Osteocyte (in vitro differentiated cells): ENCODE measurements at regions not wholly inside any gene's neighbourhood (a gene's known extent, or its start where the extent isn't known, plus 50 kb on each side); places are given as distances from the start of the nearest gene placed in this dataset.

Source experiments
- DNase-seq: peaks from one replicate; pipeline ENCODE4 v3.0.0; 2021; ENCODE audit warnings: mixed read lengths; ENCODE audit not compliant: unreplicated experiment; ENCODE audit errors: extremely low spot score
- H3K27ac Mint-ChIP-seq: one replicate; pipeline ENCODE4 v1.8.0; 2021; ENCODE audit warnings: mild to moderate bottlenecking, mixed read lengths; ENCODE audit not compliant: unreplicated experiment
- H3K27me3 Mint-ChIP-seq: one replicate; pipeline ENCODE4 v1.8.0; 2021; ENCODE audit warnings: mixed read lengths; ENCODE audit not compliant: unreplicated experiment
- H3K36me3 Mint-ChIP-seq: one replicate; pipeline ENCODE4 v1.8.0; 2021; ENCODE audit warnings: mixed read lengths; ENCODE audit not compliant: unreplicated experiment
- H3K4me1 Mint-ChIP-seq: one replicate; pipeline ENCODE4 v1.8.0; 2021; ENCODE audit warnings: mixed read lengths; ENCODE audit not compliant: unreplicated experiment
- H3K4me3 Mint-ChIP-seq: one replicate; pipeline ENCODE4 v1.8.0; 2021; ENCODE audit warnings: mild to moderate bottlenecking, moderate library complexity, mixed read lengths; ENCODE audit not compliant: unreplicated experiment
- H3K9me3 Mint-ChIP-seq: one replicate; pipeline ENCODE4 v1.8.0; 2021; ENCODE audit warnings: mixed read lengths; ENCODE audit not compliant: unreplicated experiment
- CTCF ChIP-seq: fragments of 200-600 bp; sonication (generic); IDR thresholded peaks from 2 replicates; pipeline ENCODE4 v1.5.0; 2021; ENCODE audit warnings: antibody characterized with exemption, mild to moderate bottlenecking, moderate library complexity

- H3K4me3 Mint-ChIP-seq = no peak overlapping the region
- no peaks in the 10 kb centered on the region for H3K4me1 Mint-ChIP-seq
- H3K36me3 Mint-ChIP-seq = no peaks in the 10 kb centered on the region
- no peaks in the 10 kb centered on the region for H3K9me3 Mint-ChIP-seq
- H3K27ac Mint-ChIP-seq = no peak overlapping the region
- peaks cover 1% of the 10 kb centered on the region for H3K27me3 Mint-ChIP-seq
- TF ChIP-seq CTCF = no peak
- DNase-seq = no peak
Measured at GRCh38 chr20:12022126-12022525, 104.4 kb downstream of the BTBD3 start.

- Mint-ChIP-seq H3K36me3 (no peaks in the 10 kb centered on the region), H3K4me1 (no peaks in the 10 kb centered on the region), H3K27ac (no peak overlapping the region), H3K27me3 (no peaks in the 10 kb centered on the region), H3K4me3 (no peak overlapping the region), H3K9me3 (no peaks in the 10 kb centered on the region)
- DNase-seq = no peak
- TF ChIP-seq CTCF = no peak
Measured at GRCh38 chr20:12023194-12023795, 105.6 kb downstream of the BTBD3 start.

DNA sequence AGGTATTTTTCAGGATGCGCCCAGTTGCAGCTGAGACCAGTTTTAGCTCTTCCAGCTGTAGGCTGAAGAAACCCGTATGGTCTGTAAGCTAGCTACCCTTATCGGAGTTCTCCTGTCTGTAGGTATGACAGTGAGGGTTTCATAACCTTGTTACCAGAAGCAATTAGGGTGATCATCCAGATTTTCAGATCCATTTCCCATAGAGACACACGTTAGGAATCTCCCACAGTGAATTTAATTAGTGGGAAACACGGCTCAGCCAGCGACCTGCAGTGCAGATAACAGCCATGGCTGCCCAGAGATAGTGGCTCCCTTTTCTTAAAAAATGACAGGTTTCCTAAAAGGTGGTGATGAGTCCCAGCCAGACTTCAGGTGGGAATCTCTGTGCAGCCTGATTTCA is 111.1 kb downstream of the BTBD3 start:
- DNase-seq = no peak
- Mint-ChIP-seq H3K9me3 (no peaks in the 10 kb centered on the region), H3K27me3 (peaks cover under 1% of the 10 kb centered on the region), H3K4me1 (no peaks in the 10 kb centered on the region), H3K36me3 (no peaks in the 10 kb centered on the region), H3K4me3 (no peak overlapping the region), H3K27ac (no peak overlapping the region)
- TF ChIP-seq CTCF = no peak

- Mint-ChIP-seq H3K27ac (no peak overlapping the region), H3K4me3 (no peak overlapping the region), H3K36me3 (no peaks in the 10 kb centered on the region), H3K9me3 (no peaks in the 10 kb centered on the region), H3K27me3 (peaks cover 3% of the 10 kb centered on the region), H3K4me1 (no peaks in the 10 kb centered on the region)
- no peak for TF ChIP-seq CTCF
- DNase-seq = no peak
Measured at GRCh38 chr20:12030470-12030869, 112.8 kb downstream of the BTBD3 start.

DNA sequence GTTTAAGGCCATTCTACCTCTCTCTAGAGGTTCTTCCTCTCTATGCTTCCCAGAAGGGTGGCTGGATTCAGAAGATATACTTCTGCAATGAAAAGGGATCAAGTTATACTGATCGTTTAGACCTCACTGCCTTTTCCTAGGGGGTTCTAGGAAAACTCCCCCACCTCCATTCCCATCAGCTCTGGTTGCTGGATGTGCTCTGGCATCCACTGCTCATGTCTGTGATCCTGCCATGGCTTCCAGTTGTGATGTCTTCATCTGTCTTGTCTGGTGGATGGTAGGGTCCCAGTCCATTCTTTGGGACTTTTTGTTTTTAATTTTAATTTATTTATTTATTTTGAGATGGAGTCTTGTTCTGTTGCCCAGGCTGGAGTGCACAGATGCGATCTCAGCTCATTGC is 118.4 kb downstream of the BTBD3 start:
- DNase-seq = no peak
- H3K36me3 Mint-ChIP-seq = no peaks in the 10 kb centered on the region
- no peaks in the 10 kb centered on the region for H3K9me3 Mint-ChIP-seq
- no peak overlapping the region for H3K4me3 Mint-ChIP-seq
- no peak overlapping the region for H3K27ac Mint-ChIP-seq
- H3K4me1 Mint-ChIP-seq = no peaks in the 10 kb centered on the region
- H3K27me3 Mint-ChIP-seq = peaks cover 3% of the 10 kb centered on the region
- TF ChIP-seq CTCF = no peak
